Activated CD8-positive, alpha-beta T cell treated with anti-CD3 and anti-CD28 coated beads for 36 hours (primary cell): ENCODE measurements at regions not wholly inside any gene's neighbourhood (a gene's known extent, or its start where the extent isn't known, plus 50 kb on each side); places are given as distances from the start of the nearest gene placed in this dataset.
"Not testable (repeated sequence)": the region's sequence is repeated elsewhere in the genome, so short reads cannot be mapped to it uniquely, and the experiment has no call there.

Experiments used
- ATAC-seq: fragments of 200-7000 bp; cut with Tn5 transposase; one replicate; pipeline ENCODE4 v1.10.0; 2021; ENCODE audit warnings: mild to moderate bottlenecking, moderate library complexity
- CTCF ChIA-PET: fragments of 350-600 bp; sonication (Branson Sonifier 250); formaldehyde crosslinking; loops from one replicate; lab custom pipeline; 2021; ENCODE audit warnings: antibody characterized with exemption; lab: Charles Lee
- POLR2A ChIA-PET: fragments of 350-600 bp; sonication (Branson Sonifier 250); formaldehyde crosslinking; loops from one replicate; lab custom pipeline; 2021; ENCODE audit warnings: antibody characterized with exemption; lab: Charles Lee
- DNase-seq: peaks from one replicate; pipeline ENCODE4 v3.0.0-alpha.2; 2020
- H3K27ac Mint-ChIP-seq: one replicate; pipeline ENCODE4 v1.8.0; 2021; ENCODE audit warnings: mild to moderate bottlenecking, mixed read lengths
- H3K27me3 Mint-ChIP-seq: one replicate; pipeline ENCODE4 v1.8.0; 2021; ENCODE audit warnings: mixed read lengths
- H3K36me3 Mint-ChIP-seq: one replicate; pipeline ENCODE4 v1.8.0; 2021; ENCODE audit warnings: low read depth, mixed read lengths
- H3K4me1 Mint-ChIP-seq: one replicate; pipeline ENCODE4 v1.8.0; 2021; ENCODE audit warnings: low read depth, mixed read lengths
- H3K4me3 Mint-ChIP-seq: one replicate; pipeline ENCODE4 v1.8.0; 2021; ENCODE audit warnings: mild to moderate bottlenecking, moderate library complexity, mixed read lengths
- H3K9me3 Mint-ChIP-seq: one replicate; pipeline ENCODE4 v1.8.0; 2021; ENCODE audit warnings: mixed read lengths
- intact Hi-C: fragments of 100-400 bp; cut with micrococcal nuclease; formaldehyde crosslinking; loops from one replicate; pipeline ENCODE4 v1.10.0; 2022
- TF ChIP-seq, protein P1 (sequence below): fragments of 200-600 bp; IDR thresholded peaks from one replicate; pipeline ENCODE4 v1.8.0; 2022; ENCODE audit warnings: antibody characterized with exemption, mild to moderate bottlenecking

DNA sequence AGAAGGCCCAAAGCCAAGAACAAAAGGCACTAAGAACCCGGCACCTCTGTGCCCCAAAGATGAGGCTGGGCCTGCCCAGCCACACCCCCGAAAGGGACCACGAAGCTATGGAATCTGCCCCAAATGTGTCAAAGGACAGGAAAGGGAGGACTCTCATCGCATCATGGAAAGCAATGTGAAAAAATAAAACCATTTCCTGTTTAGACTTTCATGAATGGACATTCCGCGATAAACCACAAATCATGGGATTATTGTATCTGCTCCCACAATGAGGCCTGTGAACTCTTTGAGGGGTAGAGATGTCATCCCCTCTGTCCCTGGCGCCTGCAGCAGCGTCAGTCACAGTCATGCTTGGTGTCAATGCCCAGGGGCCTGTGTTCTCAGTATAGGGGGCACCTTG, 135.0 kb downstream of the COPRS start:
- no peaks in the 10 kb centered on the region for H3K36me3 Mint-ChIP-seq
- no peak overlapping the region for H3K4me3 Mint-ChIP-seq
- H3K9me3 Mint-ChIP-seq: no peaks in the 10 kb centered on the region
- peaks cover 4% of the 10 kb centered on the region for H3K27me3 Mint-ChIP-seq
- no peaks in the 10 kb centered on the region for H3K4me1 Mint-ChIP-seq
- DNase-seq (no peak), ATAC-seq (no peak)
- POLR2A ChIA-PET: interaction anchor here (0.6 kb wide), 1 partner anchor 34 kb away, joined by 3 read pairs; no protein-coding TSS in a partner anchor
- H3K27ac Mint-ChIP-seq: no peak overlapping the region
- TF ChIP-seq, protein P1, sequence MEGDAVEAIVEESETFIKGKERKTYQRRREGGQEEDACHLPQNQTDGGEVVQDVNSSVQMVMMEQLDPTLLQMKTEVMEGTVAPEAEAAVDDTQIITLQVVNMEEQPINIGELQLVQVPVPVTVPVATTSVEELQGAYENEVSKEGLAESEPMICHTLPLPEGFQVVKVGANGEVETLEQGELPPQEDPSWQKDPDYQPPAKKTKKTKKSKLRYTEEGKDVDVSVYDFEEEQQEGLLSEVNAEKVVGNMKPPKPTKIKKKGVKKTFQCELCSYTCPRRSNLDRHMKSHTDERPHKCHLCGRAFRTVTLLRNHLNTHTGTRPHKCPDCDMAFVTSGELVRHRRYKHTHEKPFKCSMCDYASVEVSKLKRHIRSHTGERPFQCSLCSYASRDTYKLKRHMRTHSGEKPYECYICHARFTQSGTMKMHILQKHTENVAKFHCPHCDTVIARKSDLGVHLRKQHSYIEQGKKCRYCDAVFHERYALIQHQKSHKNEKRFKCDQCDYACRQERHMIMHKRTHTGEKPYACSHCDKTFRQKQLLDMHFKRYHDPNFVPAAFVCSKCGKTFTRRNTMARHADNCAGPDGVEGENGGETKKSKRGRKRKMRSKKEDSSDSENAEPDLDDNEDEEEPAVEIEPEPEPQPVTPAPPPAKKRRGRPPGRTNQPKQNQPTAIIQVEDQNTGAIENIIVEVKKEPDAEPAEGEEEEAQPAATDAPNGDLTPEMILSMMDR: no peak
- CTCF ChIA-PET: no interaction called here
- intact Hi-C loops: no loop called here

DNA sequence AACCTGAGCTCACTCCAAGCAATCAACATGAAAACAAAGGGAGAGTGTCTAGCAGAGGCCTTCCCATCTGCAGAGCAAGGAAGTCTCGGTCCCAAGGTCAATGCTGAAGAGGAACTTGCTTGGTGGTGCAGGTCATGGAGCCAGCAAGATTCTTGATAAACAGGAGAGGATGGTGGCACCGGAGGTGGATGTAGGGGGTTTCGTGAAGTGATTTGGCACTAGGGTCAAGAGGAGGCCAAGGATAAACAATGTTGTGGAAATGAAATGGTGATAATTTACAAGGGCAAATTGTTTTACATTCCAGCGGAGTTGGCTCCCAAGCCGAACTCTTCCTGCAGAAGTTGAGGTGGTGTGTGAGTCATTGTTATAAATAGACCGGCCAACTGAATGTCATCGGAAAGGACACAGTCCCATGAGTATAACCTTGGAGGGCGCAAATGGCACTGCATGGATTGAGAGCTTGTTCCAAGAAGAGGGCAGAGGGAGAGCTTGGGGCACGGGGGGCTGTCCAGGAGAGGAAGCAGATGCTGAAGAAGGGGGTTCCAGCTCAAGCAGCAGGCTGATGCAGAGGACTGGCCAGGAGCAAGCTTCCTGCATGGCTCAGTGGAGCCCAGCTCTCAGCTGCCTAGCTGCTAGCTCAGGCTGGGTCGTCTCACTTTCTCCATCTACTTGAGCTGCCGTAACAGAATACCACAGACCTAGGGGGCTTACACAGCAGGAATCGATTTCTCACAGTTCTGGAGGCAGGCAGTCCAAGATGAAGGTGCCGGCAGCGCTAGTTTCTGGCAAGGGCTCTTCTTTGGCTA, 136.6 kb downstream of the COPRS start:
- CTCF ChIA-PET: interaction anchor here (1.4 kb wide), 1 partner anchor 120 kb away, joined by 4 read pairs; no protein-coding TSS in a partner anchor
- intact Hi-C loops: no loop called here
- ATAC-seq (no peak), DNase-seq (no peak)
- no peaks in the 10 kb centered on the region for H3K9me3 Mint-ChIP-seq
- TF ChIP-seq, protein P1: no peak
- H3K27me3 Mint-ChIP-seq: peaks cover 4% of the 10 kb centered on the region
- no peak overlapping the region for H3K27ac Mint-ChIP-seq
- POLR2A ChIA-PET: no interaction called here
- H3K4me3 Mint-ChIP-seq: no peak overlapping the region
- no peaks in the 10 kb centered on the region for H3K36me3 Mint-ChIP-seq
- H3K4me1 Mint-ChIP-seq: no peaks in the 10 kb centered on the region

DNA sequence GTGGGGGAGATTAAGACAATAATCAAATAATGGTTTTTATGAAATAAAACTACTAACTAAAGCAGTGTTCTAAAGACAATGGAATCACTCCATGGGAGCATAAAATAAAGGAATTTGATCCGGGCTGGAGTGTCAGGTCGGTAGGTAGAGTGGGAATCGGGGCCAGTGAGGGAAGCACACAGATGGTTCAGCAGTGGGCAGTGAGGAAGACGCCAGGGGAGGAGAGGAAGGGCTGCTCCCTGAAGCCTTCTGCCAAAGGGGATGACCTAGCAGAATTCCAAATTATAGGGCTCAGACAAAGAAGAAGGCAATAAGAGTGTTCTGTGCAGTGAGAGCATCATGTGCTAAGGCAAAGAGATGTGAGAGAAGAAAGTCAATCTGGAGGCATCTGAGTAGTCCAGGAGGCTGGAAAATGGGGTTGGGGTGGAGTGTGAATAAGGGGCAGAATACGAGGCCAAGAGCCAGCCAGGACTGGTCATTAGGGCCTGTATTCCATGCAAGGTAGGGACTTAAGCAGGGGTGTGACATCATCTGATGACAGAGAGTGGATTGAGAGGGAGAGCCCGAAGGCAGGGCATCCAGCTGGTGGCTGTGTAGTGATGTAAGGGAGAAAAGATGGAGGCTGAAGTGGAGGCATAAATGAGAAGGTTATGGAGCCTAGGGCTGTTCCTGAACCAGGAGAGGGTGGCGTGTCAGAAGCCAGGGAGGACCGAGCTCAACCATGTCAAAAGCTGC, 137.6 kb downstream of the COPRS start:
- ChIA-PET CTCF (interaction anchor here (1.4 kb wide), 1 partner anchor 121 kb away, joined by 4 read pairs; no protein-coding TSS in a partner anchor), POLR2A (no interaction called here)
- peaks cover 4% of the 10 kb centered on the region for H3K27me3 Mint-ChIP-seq
- H3K9me3 Mint-ChIP-seq: no peaks in the 10 kb centered on the region
- H3K27ac Mint-ChIP-seq: no peak overlapping the region
- TF ChIP-seq, protein P1: no peak
- no peaks in the 10 kb centered on the region for H3K4me1 Mint-ChIP-seq
- no peak for DNase-seq
- ATAC-seq: no peak
- no peak overlapping the region for H3K4me3 Mint-ChIP-seq
- intact Hi-C loops: no loop called here
- no peaks in the 10 kb centered on the region for H3K36me3 Mint-ChIP-seq

DNA sequence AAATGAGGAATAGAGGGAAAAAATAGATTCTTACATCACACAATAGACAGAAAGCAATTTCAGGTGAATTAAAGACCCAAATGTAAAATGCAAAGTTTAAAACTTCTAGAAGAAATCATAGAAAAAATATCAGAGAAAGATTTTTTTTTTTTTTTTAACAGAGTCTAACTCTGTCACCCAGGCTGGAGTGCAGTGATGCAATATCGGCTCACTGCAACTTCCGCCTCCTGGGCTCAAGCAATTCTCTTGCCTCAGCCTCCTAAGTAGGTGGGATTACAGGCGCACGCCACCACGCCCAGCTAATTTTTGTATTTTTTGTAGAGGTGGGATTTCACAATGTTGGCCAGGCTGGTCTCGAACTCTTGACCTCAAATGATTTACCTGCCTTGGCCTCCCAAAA, 141.8 kb downstream of the COPRS start:
- H3K27ac Mint-ChIP-seq, H3K4me3 Mint-ChIP-seq, POLR2A ChIA-PET, H3K4me1 Mint-ChIP-seq, H3K27me3 Mint-ChIP-seq, H3K36me3 Mint-ChIP-seq, intact Hi-C loops, DNase-seq, CTCF ChIA-PET, H3K9me3 Mint-ChIP-seq, ATAC-seq: not testable (repeated sequence)

DNA sequence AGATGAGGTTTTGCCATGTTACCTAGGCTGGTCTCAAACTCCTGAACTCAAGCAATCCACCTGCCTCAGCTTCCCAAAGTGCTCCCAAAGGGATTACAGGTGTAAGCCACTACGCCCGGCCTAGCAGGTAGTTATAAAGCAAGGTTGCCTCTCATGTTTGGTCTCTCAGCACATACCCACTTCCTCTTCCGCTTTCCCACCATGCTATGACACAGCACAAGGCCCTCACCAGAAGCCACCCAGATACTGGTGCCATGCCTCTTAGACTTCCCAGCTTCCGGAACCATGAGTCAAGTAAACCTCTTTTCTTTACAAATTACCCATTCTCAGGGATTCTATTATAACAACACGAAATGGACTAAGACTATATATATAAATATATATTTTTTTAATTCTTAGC, 143.6 kb downstream of the COPRS start:
- Mint-ChIP-seq H3K27ac (peak overlapping the region; percentile 17), H3K4me1 (no peaks in the 10 kb centered on the region), H3K36me3 (no peaks in the 10 kb centered on the region), H3K9me3 (no peaks in the 10 kb centered on the region), H3K4me3 (no peak overlapping the region), H3K27me3 (no peaks in the 10 kb centered on the region)
- POLR2A ChIA-PET: no interaction called here
- DNase-seq (peak; percentile 9), ATAC-seq (peak; percentile 34)
- intact Hi-C loops: no loop called here
- CTCF ChIA-PET: no interaction called here
- TF ChIP-seq, protein P1: no peak
